Right lobe of liver (tissue), 6 donors: ENCODE measurements at regions not wholly inside any gene's neighbourhood (a gene's known extent, or its start where the extent isn't known, plus 50 kb on each side); places are given as distances from the start of the nearest gene placed in this dataset.
"Not testable (repeated sequence)": the region's sequence is repeated elsewhere in the genome, so short reads cannot be mapped to it uniquely, and the experiment has no call there.

Source experiments
- ATAC-seq, 4 donors: fragments of 200-7000 bp; cut with Tn5 transposase; one replicate each; pipeline ENCODE4 v1.9.1; 2020; ENCODE audit warnings: mild to moderate bottlenecking in 4 of 4, moderate library complexity in 4 of 4
- DNase-seq, 3 donors: peaks; one replicate each; pipeline ENCODE4 v3.0.0-alpha.2; 2020
- H3K27ac ChIP-seq, 3 donors: fragments of 200-600 bp; one replicate each; pipeline ENCODE4 v1.8.0; 2022
- H3K27me3 ChIP-seq, 2 donors: fragments of 200-600 bp; one replicate each; pipeline ENCODE4 v1.8.0; 2022
- H3K36me3 ChIP-seq, 4 donors: fragments of 200-600 bp; sonication (generic) in 1 of 4; one replicate each; pipeline versions ENCODE4 v1.5.1 to v1.8.0; 2017 to 2022; ENCODE audit warnings: control low read depth in 1 of 4
- H3K4me1 ChIP-seq, 4 donors: fragments of 200-600 bp; sonication (generic) in 1 of 4; one replicate each; pipeline versions ENCODE4 v1.5.1 to v1.8.0; 2017 to 2022; ENCODE audit warnings: control low read depth in 1 of 4
- H3K4me3 ChIP-seq, 3 donors: fragments of 200-600 bp; one replicate each; pipeline ENCODE4 v1.8.0; 2022
- H3K9me3 ChIP-seq, 4 donors: fragments of 200-600 bp; sonication (generic) in 1 of 4; one replicate each; pipeline versions ENCODE4 v1.5.1 to v1.8.0; 2017 to 2022; ENCODE audit warnings: control low read depth in 1 of 4
- POLR2A ChIP-seq: fragments of 450-650 bp; IDR thresholded peaks from one replicate; pipeline ENCODE4 v1.6.1; 2017; ENCODE audit warnings: antibody characterized with exemption, mild to moderate bottlenecking
- WGBS: methylation state at CpG from one replicate; pipeline ENCODE4 v1.1.6; 2018; ENCODE audit warnings: low coverage, low lambda C conversion rate; ENCODE audit not compliant: insufficient coverage; ENCODE audit errors: missing lambda C conversion rate; 5-methylcytosine and 5-hydroxymethylcytosine counted together
- intact Hi-C, 2 donors: fragments of 100-400 bp; cut with DNase I; formaldehyde crosslinking; loops; one replicate each; pipeline versions ENCODE4 v1.11.2 to v1.14.1; 2022
- TF ChIP-seq, protein P1 (sequence below), 4 donors: fragments of 200-600 bp in 3 of 4; fragments of 450-650 bp in 1 of 4; IDR thresholded peaks; one replicate each; pipeline versions ENCODE4 v1.5.1 to v1.8.0; 2016 to 2022; ENCODE audit warnings: antibody characterized with exemption in 4 of 4, mild to moderate bottlenecking in 2 of 4
- donor health status: DM: no; HTN: yes; CAD: no.
- donor health status: DM: no; HTN: no; CAD: no.
- donor health status: DM: no; HTN: no; CAD: no.
- donor health status: DM: no; HTN: yes; CAD: no.
- donor health status: DM: no; HTN: yes; CAD: no.

DNA sequence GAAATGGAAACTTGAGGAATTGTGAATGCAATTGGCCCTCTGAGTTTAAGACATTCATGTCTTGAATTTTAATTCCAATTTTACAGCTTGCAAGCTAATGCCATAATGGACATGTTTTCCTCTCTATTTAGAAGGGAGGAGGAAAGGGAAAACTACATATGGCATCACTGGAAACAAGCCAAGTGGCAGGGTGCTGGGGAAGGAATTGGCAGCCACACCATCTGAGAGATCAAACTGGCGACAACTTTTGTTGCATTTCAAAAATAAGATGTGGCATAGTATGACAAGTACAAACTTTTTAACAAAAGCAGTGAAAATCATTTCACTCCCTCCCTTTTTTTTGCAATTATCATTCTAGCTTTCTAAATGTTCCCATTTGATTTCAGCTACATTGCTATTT, 615.6 kb downstream of the CENPC start:
- Histone ChIP-seq H3K4me3 (no peak overlapping the region), H3K36me3 (no peaks in the 10 kb centered on the region), H3K4me1 (no peaks in the 10 kb centered on the region), H3K27ac (no peak overlapping the region), H3K9me3 (no peaks in the 10 kb centered on the region), H3K27me3 (no peaks in the 10 kb centered on the region)
- WGBS: 53% methylated on average over 1 of the region's 1 CpG
- TF ChIP-seq POLR2A: no peak
- TF ChIP-seq, protein P1, sequence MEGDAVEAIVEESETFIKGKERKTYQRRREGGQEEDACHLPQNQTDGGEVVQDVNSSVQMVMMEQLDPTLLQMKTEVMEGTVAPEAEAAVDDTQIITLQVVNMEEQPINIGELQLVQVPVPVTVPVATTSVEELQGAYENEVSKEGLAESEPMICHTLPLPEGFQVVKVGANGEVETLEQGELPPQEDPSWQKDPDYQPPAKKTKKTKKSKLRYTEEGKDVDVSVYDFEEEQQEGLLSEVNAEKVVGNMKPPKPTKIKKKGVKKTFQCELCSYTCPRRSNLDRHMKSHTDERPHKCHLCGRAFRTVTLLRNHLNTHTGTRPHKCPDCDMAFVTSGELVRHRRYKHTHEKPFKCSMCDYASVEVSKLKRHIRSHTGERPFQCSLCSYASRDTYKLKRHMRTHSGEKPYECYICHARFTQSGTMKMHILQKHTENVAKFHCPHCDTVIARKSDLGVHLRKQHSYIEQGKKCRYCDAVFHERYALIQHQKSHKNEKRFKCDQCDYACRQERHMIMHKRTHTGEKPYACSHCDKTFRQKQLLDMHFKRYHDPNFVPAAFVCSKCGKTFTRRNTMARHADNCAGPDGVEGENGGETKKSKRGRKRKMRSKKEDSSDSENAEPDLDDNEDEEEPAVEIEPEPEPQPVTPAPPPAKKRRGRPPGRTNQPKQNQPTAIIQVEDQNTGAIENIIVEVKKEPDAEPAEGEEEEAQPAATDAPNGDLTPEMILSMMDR (IDR thresholded peaks at IDR 0.05): no peak
- no peak for ATAC-seq
- intact Hi-C loops: no loop called here
- no peak for DNase-seq

GRCh38 chr4:66928881-66929280, 616.4 kb downstream of the CENPC start:
- intact Hi-C loops, H3K27me3 ChIP-seq, H3K9me3 ChIP-seq, H3K4me3 ChIP-seq, ATAC-seq, H3K27ac ChIP-seq, DNase-seq, H3K36me3 ChIP-seq, H3K4me1 ChIP-seq: not testable (repeated sequence)

DNA sequence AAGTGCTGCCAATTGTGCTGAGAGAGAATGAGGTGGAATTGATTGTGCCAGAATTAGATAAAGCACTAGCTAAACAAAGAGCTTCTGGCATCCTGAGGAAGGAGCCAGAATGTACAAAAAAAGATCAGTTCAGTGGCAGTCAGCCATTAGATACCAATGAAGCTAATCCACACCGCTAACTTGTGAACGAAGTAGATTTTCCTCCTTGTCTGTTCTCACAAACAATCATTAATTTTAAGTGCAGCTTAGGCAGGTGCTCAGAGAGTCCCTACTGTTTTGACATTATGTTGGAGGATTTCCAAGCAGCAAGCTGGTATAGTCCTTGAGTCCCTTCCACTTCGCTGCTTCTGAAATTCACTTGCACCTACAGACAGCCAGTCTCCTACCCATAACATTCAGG, 617.4 kb downstream of the CENPC start:
- H3K4me3 ChIP-seq: no peak overlapping the region
- H3K36me3 ChIP-seq: no peaks in the 10 kb centered on the region
- no peaks in the 10 kb centered on the region for H3K9me3 ChIP-seq
- WGBS: no CpG with 5 or more reads among the region's 3 CpGs
- ATAC-seq: no peak
- no peaks in the 10 kb centered on the region for H3K4me1 ChIP-seq
- TF ChIP-seq, protein P1 (IDR thresholded peaks at IDR 0.05): no peak
- TF ChIP-seq POLR2A: no peak
- no peak for DNase-seq
- H3K27me3 ChIP-seq: no peaks in the 10 kb centered on the region
- intact Hi-C loops: no loop called here
- H3K27ac ChIP-seq: no peak overlapping the region

- ATAC-seq (no peak), DNase-seq (no peak)
- no peaks in the 10 kb centered on the region for H3K4me1 ChIP-seq
- no peak overlapping the region for H3K27ac ChIP-seq
- H3K4me3 ChIP-seq: no peak overlapping the region
- no peak for TF ChIP-seq POLR2A
- TF ChIP-seq, protein P1 (IDR thresholded peaks at IDR 0.05): no peak
- WGBS: 86% methylated on average over 3 of the region's 3 CpGs
- intact Hi-C loops: no loop called here
- H3K36me3 ChIP-seq: no peaks in the 10 kb centered on the region
- H3K27me3 ChIP-seq: no peaks in the 10 kb centered on the region
- no peaks in the 10 kb centered on the region for H3K9me3 ChIP-seq
Measured at GRCh38 chr4:66926687-66927086, 618.6 kb downstream of the CENPC start.

DNA sequence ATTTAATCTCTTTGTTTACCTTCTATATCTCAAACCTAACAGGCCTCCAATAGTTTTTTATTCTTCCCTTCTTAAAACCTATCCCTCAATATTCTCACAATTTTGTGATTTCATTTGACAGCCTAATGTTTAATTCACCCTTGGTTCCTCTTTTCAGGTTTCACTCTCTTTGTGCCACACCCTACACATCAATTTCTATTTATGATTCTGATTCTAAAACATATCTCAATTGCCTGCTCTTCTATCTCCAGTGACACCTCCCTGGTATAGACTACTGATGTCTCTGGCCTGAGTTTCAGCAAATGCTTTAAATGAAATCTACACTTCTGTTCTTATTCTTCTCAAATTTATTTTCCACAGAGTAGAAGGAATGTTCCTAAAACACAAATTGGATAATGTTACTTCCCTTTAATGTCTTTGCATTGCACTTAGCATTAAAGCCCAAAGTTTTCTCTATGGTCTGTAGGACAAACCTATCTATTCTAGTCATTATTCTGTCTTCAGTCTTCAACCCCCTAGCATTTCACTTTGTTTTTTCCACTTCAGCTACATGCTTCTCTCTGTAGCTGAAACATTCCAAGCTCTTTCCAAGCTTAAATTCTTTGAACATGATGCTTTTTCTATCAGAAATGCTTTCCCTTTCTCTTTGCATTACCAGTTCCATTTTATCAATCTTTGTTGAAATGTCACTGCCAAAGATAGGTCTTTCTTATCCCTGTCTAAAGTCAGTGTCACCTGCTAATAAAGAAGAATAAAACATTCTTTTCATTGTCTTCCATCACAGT, 622.0 kb downstream of the CENPC start:
- H3K4me1 ChIP-seq: no peaks in the 10 kb centered on the region
- no peaks in the 10 kb centered on the region for H3K9me3 ChIP-seq
- no peak overlapping the region for H3K27ac ChIP-seq
- no peaks in the 10 kb centered on the region for H3K27me3 ChIP-seq
- no peak for ATAC-seq
- TF ChIP-seq, protein P1 (IDR thresholded peaks at IDR 0.05): no peak
- no peak for TF ChIP-seq POLR2A
- H3K4me3 ChIP-seq: no peak overlapping the region
- H3K36me3 ChIP-seq: no peaks in the 10 kb centered on the region
- intact Hi-C loops: no loop called here
- DNase-seq: no peak
